Mesothelial cell of epicardium (in vitro differentiated cells): ENCODE measurements at regions not wholly inside any gene's neighbourhood (a gene's known extent, or its start where the extent isn't known, plus 50 kb on each side); places are given as distances from the start of the nearest gene placed in this dataset.

Source experiments
- DNase-seq, 2 experiments: peaks; one replicate each; pipeline ENCODE4 v3.0.0; 2021; ENCODE audit warnings: low spot score in 2 of 2; ENCODE audit not compliant: unreplicated experiment in 2 of 2
- H3K27ac Mint-ChIP-seq: 2 replicates; pipeline ENCODE4 v1.8.0; 2021; ENCODE audit warnings: mixed read lengths
- H3K27me3 Mint-ChIP-seq: 2 replicates; pipeline ENCODE4 v1.8.0; 2021; ENCODE audit warnings: low read depth, mixed read lengths
- H3K36me3 Mint-ChIP-seq: 2 replicates; pipeline ENCODE4 v1.8.0; 2021; ENCODE audit warnings: mixed read lengths
- H3K4me1 Mint-ChIP-seq: 2 replicates; pipeline ENCODE4 v1.8.0; 2021; ENCODE audit warnings: mixed read lengths
- H3K4me3 Mint-ChIP-seq: 2 replicates; pipeline ENCODE4 v1.8.0; 2021; ENCODE audit warnings: mild to moderate bottlenecking, moderate library complexity, mixed read lengths
- H3K9me3 Mint-ChIP-seq: 2 replicates; pipeline ENCODE4 v1.8.0; 2021; ENCODE audit warnings: mixed read lengths
- TF ChIP-seq, protein P1 (sequence below): fragments of 200-600 bp; sonication (generic); IDR thresholded peaks from one replicate; pipeline ENCODE4 v1.5.0; 2021; ENCODE audit warnings: antibody characterized with exemption; ENCODE audit not compliant: unreplicated experiment

DNA sequence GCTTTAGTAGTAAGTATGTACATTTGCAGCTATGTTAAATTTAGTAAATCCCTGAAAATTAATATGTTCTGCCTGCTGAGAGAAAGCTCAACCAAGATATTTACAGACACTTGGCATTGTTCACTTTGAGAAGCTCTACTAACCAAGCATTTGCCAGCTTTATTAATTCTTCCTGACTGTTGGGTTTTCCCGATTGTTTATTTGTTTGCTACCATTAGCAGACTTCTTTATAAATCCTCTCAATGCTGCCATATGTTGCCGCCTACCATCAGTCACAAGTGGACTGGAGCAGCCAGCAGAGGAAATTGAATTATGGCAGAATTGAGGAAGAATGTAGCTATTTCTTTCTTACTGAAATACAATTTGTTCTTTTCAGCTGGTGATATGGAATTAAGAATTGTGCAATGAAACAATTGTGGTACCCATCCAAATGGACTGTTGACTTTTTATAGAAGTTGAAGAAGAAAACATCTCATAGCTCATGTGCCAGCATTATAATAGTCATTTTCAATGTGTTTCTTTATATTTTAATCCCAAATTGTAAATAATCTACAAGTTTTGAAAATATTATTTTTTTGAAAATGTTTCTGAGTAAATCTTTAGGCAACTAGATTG lies 588.7 kb upstream of the CDH6 start:
- DNase-seq: no peak
- Mint-ChIP-seq H3K4me3 (no peak overlapping the region), H3K9me3 (peaks cover 3% of the 10 kb centered on the region), H3K4me1 (no peaks in the 10 kb centered on the region), H3K36me3 (no peaks in the 10 kb centered on the region), H3K27me3 (no peaks in the 10 kb centered on the region), H3K27ac (no peak overlapping the region)
- TF ChIP-seq, protein P1, sequence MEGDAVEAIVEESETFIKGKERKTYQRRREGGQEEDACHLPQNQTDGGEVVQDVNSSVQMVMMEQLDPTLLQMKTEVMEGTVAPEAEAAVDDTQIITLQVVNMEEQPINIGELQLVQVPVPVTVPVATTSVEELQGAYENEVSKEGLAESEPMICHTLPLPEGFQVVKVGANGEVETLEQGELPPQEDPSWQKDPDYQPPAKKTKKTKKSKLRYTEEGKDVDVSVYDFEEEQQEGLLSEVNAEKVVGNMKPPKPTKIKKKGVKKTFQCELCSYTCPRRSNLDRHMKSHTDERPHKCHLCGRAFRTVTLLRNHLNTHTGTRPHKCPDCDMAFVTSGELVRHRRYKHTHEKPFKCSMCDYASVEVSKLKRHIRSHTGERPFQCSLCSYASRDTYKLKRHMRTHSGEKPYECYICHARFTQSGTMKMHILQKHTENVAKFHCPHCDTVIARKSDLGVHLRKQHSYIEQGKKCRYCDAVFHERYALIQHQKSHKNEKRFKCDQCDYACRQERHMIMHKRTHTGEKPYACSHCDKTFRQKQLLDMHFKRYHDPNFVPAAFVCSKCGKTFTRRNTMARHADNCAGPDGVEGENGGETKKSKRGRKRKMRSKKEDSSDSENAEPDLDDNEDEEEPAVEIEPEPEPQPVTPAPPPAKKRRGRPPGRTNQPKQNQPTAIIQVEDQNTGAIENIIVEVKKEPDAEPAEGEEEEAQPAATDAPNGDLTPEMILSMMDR: no peak

DNA sequence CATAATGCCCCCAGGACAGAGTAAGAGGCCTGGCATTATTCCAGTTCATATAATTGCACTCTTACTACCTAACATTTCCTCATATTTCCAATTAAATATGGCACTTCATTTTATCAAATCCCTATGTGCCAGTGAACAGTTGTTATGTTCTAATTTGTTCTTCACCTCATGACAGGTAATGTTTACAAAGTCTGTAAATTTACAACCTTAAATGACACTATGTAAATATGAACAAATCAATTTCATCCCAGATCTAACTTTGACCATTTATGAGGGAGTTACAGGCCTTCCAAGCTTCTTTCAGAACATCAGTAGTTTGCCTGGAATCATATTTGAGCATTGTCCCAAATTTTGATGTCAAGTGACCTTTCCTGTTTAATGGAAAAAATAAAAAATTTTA lies 592.6 kb upstream of the CDH6 start:
- DNase-seq: no peak
- Mint-ChIP-seq H3K27me3 (no peaks in the 10 kb centered on the region), H3K9me3 (peaks cover 10% of the 10 kb centered on the region), H3K36me3 (no peaks in the 10 kb centered on the region), H3K4me3 (no peak overlapping the region), H3K27ac (no peak overlapping the region), H3K4me1 (no peaks in the 10 kb centered on the region)
- TF ChIP-seq, protein P1: no peak

DNA sequence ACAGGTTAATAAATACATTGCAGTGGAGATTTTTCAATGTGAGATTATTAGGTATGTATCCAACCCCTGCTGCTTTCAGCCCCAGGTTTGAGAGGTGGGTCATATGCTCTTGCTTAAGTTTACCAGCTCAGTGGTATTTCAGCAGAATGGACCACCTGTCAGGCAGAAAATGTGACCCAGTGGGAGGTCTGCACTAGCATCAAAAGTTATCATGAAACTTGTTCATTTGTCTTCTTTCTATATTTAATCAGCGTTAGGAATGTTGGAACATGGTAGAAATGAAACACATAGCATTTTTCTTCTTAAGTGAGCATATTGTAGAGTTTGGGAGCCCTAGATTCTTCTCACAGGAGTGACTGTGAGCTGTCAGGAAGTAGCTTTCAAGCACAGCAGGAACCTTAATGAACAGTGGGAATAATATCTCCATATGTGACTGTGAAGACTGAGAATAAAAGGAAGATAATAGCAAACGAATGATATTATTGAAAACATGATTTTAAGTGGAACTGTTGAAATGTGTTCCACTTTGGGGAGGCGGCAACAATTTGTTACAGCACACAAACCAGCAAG lies 596.9 kb upstream of the CDH6 start:
- Mint-ChIP-seq H3K9me3 (peaks cover 19% of the 10 kb centered on the region), H3K27ac (no peak overlapping the region), H3K27me3 (no peaks in the 10 kb centered on the region), H3K4me3 (no peak overlapping the region), H3K36me3 (no peaks in the 10 kb centered on the region), H3K4me1 (no peaks in the 10 kb centered on the region)
- TF ChIP-seq, protein P1: no peak
- DNase-seq: no peak

DNA sequence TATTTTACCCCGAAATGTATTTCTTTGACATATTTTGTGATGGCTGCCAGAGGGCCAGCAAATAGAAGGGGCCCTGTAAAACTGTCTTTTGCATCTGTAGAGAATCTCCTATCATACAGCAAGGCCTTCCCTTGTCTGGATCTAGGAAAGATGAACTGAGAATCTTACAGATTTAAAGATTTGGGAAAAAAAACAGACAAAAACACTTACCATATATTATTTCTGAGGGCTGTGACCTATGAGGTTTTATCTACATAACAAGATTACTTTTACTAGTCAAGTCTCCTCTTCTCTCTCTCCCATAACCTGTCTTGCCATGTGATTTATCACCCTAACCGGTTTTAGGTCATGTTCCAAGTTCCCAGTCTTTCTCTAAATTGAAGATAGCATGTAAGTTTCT lies 599.2 kb upstream of the CDH6 start:
- TF ChIP-seq, protein P1: no peak
- no peak for DNase-seq

DNA sequence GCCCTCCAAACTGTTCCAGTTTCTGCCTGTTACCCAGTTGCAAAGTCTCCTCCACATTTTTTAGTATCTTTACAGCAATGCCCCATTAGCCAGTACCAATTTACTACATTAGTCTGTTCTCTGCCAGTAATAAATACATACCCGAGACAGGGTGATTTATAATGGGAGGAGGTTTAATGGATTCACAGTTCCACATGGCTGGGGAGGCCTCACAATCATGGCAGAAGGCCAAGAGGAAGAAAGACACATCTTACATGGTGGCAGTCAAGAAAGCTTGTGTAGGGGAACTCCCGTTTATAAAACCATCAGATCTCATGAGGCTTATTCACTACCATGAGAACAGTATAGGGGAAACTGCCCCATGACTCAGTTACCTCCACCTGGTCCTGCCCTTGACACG lies 600.7 kb upstream of the CDH6 start:
- Mint-ChIP-seq H3K4me1 (no peaks in the 10 kb centered on the region), H3K36me3 (no peaks in the 10 kb centered on the region)
- no peak for DNase-seq

More for the DNA sequence above, 599.2 kb upstream of the CDH6 start:
- Mint-ChIP-seq H3K9me3 (peaks cover 19% of the 10 kb centered on the region), H3K27me3 (no peaks in the 10 kb centered on the region), H3K36me3 (no peaks in the 10 kb centered on the region), H3K27ac (no peak overlapping the region), H3K4me1 (no peaks in the 10 kb centered on the region), H3K4me3 (no peak overlapping the region)

More for the DNA sequence above, 600.7 kb upstream of the CDH6 start:
- Mint-ChIP-seq H3K27me3 (no peaks in the 10 kb centered on the region), H3K27ac (no peak overlapping the region), H3K4me3 (no peak overlapping the region), H3K9me3 (peaks cover 12% of the 10 kb centered on the region)
- TF ChIP-seq, protein P1: no peak
